ENCODE measurements at regions not wholly inside any gene's neighbourhood (a gene's known extent, or its start where the extent isn't known, plus 50 kb on each side); places are given as distances from the start of the nearest gene placed in this dataset.
"Not testable (repeated sequence)": the region's sequence is repeated elsewhere in the genome, so short reads cannot be mapped to it uniquely, and the experiment has no call there.

DNA sequence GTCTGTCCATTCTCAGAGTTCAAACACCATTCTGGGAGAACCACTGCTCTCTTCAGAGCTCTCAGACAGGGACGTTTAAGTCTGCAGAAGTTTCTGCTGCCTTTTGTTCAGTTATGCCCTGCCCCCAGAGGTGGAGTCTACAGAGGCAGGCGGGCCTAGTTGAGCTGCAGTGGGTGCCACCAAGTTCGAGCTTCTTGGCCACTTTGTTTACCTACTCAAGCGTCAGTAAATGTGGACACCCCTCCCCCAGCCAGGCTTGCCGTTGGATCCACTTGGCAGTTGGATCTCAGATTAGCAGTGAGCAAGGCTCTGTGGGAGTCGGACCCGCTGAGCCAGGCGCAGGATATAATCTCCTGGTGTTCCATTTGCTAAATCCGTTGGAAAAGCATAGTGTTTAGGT lies 601.5 kb downstream of the PKHD1 start:
- H3K27ac ChIP-seq; H3K4me1 ChIP-seq; H3K4me3 ChIP-seq; H3K36me3 ChIP-seq; H3K27me3 ChIP-seq; H3K9me3 ChIP-seq (replicated peaks); DNase-seq: not testable (repeated sequence)

DNA sequence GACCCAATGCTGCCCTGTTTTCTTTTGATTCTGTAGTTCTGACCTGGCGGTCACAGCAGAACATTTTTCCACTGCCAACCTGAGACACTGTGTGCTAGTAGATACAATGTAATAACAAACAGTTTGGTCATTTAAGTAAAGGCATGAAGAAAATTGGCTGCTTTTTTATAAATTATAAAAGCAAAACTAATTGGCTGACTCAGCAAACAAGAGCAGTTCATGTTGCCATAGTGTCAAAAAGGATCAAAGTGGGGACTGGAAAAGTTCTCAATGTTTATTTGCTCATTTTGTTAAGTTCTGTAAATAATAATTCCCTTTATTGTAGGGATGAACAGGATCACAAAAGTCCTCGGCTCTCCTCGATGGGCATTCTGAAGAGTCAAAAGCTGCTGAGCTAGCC lies 599.5 kb downstream of the PKHD1 start:
- no peak for DNase-seq
- Histone ChIP-seq H3K27me3 (no peaks in the 10 kb centered on the region), H3K36me3 (no peaks in the 10 kb centered on the region), H3K4me3 (no peak overlapping the region), H3K9me3 (replicated peaks) (no peaks in the 10 kb centered on the region; the same call in 1 of the 2 replicates), H3K27ac (no peak overlapping the region), H3K4me1 (no peaks in the 10 kb centered on the region)

DNA sequence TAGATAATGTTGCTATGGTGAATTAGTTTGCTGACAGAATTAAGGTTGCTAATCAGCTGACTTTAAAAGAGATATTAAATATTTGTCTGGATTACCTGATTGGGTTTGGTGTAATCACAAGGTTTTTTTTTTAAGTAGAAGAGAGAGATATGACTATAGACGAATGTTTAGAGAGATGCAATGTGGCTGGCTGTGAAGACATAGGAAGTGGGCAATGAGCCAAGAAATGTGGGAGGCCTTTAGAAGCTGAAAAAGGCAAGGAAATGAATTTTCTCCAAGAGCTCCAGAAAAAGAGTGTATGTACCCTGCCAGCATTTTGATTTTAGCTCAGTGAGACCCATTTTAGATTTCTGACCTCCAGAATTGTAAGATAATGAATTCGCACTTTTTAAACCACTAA lies 598.3 kb downstream of the PKHD1 start:
- H3K4me3 ChIP-seq, result no peak overlapping the region
- no peaks in the 10 kb centered on the region; the same call in 1 of the 2 replicates for H3K9me3 ChIP-seq (replicated peaks)
- no peaks in the 10 kb centered on the region for H3K36me3 ChIP-seq
- DNase-seq, result peak; percentile 5 to 54
- H3K27ac ChIP-seq, result no peak overlapping the region
- H3K27me3 ChIP-seq, result no peaks in the 10 kb centered on the region
- H3K4me1 ChIP-seq, result no peaks in the 10 kb centered on the region

DNA sequence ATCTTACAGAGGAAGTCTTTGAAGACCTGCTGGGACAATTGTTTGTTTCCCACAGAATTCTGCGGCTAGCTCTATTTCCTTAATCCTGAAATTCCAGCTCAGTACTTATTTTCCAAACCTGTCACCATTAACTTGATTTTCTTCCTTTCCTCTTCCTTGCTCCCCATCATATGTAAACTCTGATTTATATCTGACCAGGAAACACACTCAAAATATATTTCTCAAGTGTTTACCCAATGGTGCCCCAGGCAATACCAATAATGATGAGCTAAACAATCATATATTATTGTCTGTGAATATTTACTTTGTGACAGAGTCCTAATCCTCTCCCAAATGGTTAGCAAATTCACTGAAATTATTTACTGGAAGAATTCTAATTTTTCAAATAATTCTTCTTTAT lies 597.3 kb downstream of the PKHD1 start:
- no peak overlapping the region for H3K27ac ChIP-seq
- no peaks in the 10 kb centered on the region; the same call in 1 of the 2 replicates for H3K9me3 ChIP-seq (replicated peaks)
- DNase-seq, result no peak
- H3K36me3 ChIP-seq, result no peaks in the 10 kb centered on the region
- no peaks in the 10 kb centered on the region for H3K4me1 ChIP-seq
- no peaks in the 10 kb centered on the region for H3K27me3 ChIP-seq
- no peak overlapping the region for H3K4me3 ChIP-seq

DNA sequence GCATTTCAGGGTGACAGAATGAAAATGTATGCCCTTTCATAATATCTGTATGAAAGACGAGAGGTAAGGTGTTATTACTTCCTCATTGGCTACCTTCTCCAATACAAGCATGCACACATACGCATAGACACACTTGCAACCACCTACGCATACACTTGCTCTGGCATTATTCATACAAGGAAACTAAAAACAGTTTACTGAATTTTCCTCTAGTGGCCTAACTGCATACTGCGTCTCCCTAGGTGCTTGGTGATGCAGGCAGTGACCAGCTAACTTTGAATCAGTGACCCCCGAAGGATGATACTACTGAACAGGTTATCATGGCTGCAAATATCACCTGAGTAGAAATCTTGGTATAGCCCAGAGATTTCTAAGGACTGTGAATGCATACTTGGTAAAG lies 593.1 kb downstream of the PKHD1 start:
- no peaks in the 10 kb centered on the region for H3K27me3 ChIP-seq

DNA sequence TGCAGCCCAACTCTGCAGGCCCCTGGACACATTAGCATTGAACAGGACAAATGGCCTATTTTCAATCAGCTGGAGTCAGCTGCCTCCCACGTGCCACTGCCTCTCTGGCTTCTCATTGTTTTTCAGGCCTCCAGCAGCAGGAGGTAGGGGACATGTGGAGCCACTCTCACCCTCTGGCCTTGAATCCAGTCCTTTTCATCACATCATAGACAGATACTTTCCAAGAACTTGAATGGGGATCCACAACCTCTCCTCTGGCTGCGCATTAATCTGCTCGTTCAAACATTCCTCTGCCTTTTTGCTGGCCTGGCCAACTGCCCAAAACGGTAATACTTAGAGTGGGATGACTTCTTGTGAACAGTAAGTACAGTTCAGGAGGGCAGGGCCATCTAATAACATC lies 592.3 kb downstream of the PKHD1 start:
- DNase-seq, result no peak
- no peaks in the 10 kb centered on the region for H3K27me3 ChIP-seq
- no peaks in the 10 kb centered on the region for H3K9me3 ChIP-seq (replicated peaks)
- no peak overlapping the region for H3K4me3 ChIP-seq
- H3K36me3 ChIP-seq, result no peaks in the 10 kb centered on the region
- H3K27ac ChIP-seq, result no peak overlapping the region
- no peaks in the 10 kb centered on the region for H3K4me1 ChIP-seq

More for the DNA sequence above, 593.1 kb downstream of the PKHD1 start:
- H3K9me3 ChIP-seq (replicated peaks), result no peaks in the 10 kb centered on the region; the same call in 1 of the 2 replicates
- no peak for DNase-seq
- H3K4me3 ChIP-seq, result no peak overlapping the region
- no peak overlapping the region for H3K27ac ChIP-seq
- H3K4me1 ChIP-seq, result no peaks in the 10 kb centered on the region
- no peaks in the 10 kb centered on the region for H3K36me3 ChIP-seq

DNA sequence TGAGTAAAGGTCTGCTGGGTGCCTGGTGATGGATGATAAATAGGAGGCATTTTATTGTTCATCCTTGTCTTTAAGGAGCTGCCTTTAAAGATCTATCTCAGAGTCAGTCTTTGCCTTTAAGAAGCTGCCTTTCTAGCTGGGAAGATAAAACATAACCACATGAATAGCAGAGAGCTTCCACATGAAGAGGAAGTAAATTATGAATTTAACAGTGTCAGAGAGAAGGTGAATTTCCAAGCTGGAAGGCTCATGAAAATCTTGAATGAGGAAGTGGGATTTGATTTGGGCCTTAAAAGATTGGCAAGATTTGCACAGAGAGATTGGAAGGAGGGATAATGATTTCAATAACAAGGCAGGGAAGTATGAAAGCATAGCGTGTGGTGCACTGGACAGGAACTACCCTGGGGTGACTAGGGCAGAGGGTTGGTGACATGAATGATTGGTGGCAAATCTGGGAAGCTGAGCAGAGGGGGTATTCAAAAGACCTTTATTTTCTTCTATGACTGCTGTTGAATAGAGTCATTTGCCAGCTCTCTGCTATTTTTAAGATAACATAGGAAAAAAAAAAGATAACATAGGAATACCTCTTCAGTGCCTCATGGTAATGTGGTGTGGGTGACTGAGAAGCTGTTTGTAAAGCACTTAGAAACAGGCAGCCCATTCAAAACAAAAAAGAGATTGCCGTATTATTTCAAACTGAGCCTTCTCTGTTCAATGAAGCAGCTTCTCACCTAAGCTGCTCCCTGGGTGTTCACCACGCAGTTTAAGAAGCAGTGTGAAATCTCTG lies 591.6 kb downstream of the PKHD1 start:
- Histone ChIP-seq H3K4me1 (no peaks in the 10 kb centered on the region), H3K9me3 (replicated peaks) (no peaks in the 10 kb centered on the region), H3K27me3 (no peaks in the 10 kb centered on the region), H3K36me3 (no peaks in the 10 kb centered on the region), H3K27ac (no peak overlapping the region), H3K4me3 (no peak overlapping the region)
- DNase-seq, result no peak

DNA sequence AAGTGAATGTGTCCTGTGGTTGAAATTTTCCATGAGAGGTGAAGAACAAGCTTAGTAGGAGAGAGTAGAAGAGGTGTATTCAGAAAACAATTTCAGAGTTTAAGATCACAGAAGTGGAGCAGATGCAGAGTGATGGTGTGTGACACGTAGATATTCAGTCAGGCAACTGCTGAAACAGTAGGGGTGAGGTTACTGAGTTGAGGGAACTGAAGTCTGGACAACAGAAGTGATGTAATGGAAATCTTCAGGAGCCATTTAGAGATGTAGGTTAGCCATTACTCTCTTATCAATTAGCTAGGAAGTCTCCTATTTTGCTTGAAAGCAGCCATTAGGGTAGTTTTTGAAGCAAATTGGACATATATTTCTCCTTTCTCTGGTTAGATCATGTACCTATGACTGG lies 584.4 kb downstream of the PKHD1 start:
- Histone ChIP-seq H3K27ac (no peak overlapping the region), H3K27me3 (no peaks in the 10 kb centered on the region), H3K4me1 (no peaks in the 10 kb centered on the region), H3K36me3 (no peaks in the 10 kb centered on the region), H3K4me3 (no peak overlapping the region), H3K9me3 (replicated peaks) (no peaks in the 10 kb centered on the region)
- no peak for DNase-seq

DNA sequence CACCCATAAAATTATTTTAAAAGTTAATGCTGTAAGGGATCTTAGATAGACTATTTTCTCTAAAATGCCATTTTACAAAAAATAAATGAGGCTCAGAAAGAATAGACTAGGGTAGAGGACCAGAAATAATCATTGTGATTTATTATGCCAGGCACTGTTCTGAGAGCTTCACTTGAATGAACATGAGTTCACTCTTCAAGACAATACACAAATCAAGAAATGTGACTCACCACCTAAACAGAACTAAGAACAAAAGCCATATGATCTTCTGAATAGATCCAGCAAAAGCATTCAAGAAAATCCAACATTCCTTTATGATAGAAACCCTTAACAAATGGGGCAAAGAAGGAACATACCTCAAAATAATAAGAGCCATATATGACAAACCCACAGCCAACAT lies 582.0 kb downstream of the PKHD1 start:
- DNase-seq, result no peak
- H3K9me3 ChIP-seq (replicated peaks), result no peaks in the 10 kb centered on the region
- H3K4me3 ChIP-seq, result no peak overlapping the region
- no peaks in the 10 kb centered on the region for H3K27me3 ChIP-seq
- H3K36me3 ChIP-seq, result no peaks in the 10 kb centered on the region
- H3K27ac ChIP-seq, result no peak overlapping the region
- H3K4me1 ChIP-seq, result no peaks in the 10 kb centered on the region

DNA sequence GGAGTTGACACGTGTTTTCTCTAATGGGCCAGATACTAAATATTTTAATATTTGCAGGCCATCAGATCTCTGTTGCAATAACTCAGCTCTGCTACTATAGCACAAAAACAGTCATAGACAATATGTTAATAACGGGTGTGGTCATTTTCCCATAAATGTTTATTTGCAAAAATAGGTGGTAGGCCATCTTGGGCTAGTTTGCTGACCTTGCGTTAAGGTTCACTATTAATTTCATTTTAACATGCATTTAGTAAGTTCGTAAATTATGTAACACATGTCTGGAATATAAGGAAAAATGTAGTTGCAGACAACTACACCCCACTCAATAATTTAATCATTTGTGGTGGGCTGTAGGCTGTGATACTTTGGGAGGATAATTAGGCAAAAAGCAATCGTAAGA lies 577.8 kb downstream of the PKHD1 start:
- DNase-seq, result no peak
- H3K4me1 ChIP-seq, result peaks cover 25% of the 10 kb centered on the region
- no peaks in the 10 kb centered on the region for H3K9me3 ChIP-seq (replicated peaks)
- no peak overlapping the region for H3K4me3 ChIP-seq
- H3K36me3 ChIP-seq, result no peaks in the 10 kb centered on the region
- no peaks in the 10 kb centered on the region for H3K27me3 ChIP-seq
- H3K27ac ChIP-seq, result no peak overlapping the region

DNA sequence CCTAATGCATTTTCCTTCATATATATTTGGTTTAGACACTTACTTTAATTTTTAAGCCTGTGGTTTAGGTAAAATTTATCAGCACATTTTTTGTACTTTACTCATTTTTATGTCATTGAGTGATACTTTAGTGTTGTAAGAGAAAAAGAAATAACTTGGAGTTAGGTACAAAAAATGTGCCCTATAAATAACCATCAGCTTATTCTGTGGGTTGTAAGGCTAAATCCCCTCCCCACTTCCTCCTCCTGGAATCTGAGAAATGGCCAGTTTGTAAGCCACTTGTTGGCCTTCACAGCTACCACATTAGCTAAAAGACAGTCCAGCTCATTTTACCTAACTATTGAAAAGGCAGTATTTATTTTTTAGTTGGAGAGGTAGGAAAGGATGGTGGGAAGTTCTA lies 576.3 kb downstream of the PKHD1 start:
- Histone ChIP-seq H3K9me3 (replicated peaks) (no peaks in the 10 kb centered on the region), H3K27ac (peak overlapping the region; percentile 14), H3K27me3 (no peaks in the 10 kb centered on the region), H3K4me1 (peaks cover 39% of the 10 kb centered on the region), H3K36me3 (no peaks in the 10 kb centered on the region), H3K4me3 (no peak overlapping the region)
- peak in 1 of 2 experiments; percentile 20 for DNase-seq

DNA sequence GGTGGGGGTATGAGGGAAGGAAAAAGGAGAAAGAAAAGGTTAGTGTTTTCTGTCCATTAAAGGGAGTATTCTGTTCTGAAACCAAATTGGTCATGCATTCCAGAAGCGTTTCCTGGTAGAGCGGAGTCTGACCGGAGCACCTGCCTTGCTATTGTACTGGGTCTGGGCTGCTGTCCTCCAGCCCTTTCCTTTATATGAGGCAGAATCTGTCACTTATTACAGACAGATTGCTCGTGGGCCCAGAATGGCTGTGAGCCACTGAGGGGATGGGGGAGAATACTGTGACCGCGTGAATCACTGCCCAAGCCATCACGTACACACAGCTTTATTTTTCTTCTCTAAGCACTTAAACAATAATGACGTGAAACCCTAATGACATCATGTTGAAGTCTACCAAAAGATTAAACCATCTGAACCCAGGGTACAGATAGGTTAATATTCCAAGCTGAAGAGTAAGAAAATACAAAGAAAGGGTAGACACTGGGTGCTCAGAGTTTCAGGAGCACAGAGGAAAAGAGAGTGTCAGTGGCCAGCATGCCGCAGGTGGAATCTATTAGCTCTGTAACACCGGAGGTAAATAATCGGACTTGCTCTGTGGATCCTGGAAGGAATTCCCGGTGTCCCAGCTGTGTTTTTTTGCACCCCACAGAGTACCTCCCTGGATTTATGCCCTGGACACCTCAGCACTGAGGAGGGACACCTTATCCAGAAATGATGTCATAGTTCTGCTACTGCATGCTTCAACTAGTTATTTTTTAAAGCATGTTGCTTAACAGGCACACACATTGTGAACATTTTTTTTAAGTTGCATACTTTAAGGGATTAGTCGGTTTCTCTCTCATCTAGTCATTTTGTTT lies 573.3 kb downstream of the PKHD1 start:
- DNase-seq, result peak; percentile 86 to 93
- peaks cover 2% of the 10 kb centered on the region; the same call in 1 of the 2 replicates for H3K9me3 ChIP-seq (replicated peaks)
- peak overlapping the region; percentile 95 for H3K27ac ChIP-seq
- peak overlapping the region; percentile 21 for H3K4me3 ChIP-seq
- no peaks in the 10 kb centered on the region for H3K36me3 ChIP-seq
- peaks cover 39% of the 10 kb centered on the region for H3K4me1 ChIP-seq
- no peaks in the 10 kb centered on the region for H3K27me3 ChIP-seq

DNA sequence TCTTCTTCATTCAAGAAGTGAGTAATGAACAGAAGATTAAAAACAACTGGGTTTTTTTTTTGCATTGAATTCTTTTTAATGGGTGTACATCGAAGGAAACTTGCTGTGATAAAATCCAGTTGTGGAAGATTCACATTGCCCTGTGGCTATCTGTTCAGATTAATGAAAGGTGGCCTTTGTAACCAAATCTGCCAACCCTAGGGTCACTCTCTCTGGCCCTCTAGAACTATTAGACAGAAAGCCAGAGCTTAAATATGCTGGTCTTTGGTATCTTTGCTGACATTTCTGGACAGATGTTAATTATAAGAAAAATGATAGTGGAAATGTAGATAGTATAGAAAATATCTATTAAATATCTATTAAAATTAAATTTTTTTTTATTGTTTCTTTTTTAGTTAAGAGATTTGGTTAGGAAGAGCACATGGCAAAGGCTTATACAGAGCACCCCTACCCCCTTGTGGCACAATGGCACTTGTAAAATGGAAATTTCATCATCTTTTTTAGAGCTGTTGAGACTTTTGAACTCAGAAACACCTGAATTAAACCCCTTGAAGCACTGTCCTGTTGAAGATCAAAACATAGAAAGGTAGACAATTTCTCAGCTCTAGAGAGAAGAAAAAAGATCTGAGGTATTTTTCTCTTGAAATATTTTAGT lies 572.5 kb downstream of the PKHD1 start:
- H3K4me1 ChIP-seq, result peaks cover 39% of the 10 kb centered on the region
- H3K36me3 ChIP-seq, result no peaks in the 10 kb centered on the region
- peak overlapping the region; percentile 95 for H3K27ac ChIP-seq
- peaks cover 2% of the 10 kb centered on the region; the same call in 1 of the 2 replicates for H3K9me3 ChIP-seq (replicated peaks)
- H3K4me3 ChIP-seq, result peak overlapping the region; percentile 21; the same call in 1 of the 2 replicates
- no peaks in the 10 kb centered on the region for H3K27me3 ChIP-seq
- DNase-seq, result peak; percentile 19 to 68

DNA sequence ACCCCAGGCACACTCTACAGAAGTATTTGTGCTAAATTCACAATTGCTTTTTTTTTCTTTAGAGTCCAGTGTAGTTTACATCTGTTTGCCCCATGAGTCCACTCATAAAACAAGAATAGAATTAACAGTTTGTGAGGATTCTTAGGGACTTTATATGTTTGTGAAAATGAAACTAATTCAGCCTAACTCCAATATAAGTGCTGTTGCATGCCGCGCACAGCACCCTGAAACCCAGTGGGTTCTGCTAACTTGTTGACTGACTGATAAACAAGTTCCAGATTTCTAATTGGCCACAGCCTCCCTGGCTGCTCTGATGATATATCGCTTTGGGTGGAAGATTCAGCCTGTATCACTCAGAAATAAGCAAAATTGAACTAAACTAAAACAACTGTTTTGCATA lies 561.4 kb downstream of the PKHD1 start:
- Histone ChIP-seq H3K27me3 (no peaks in the 10 kb centered on the region), H3K9me3 (replicated peaks) (no peaks in the 10 kb centered on the region), H3K27ac (no peak overlapping the region), H3K4me3 (no peak overlapping the region), H3K36me3 (no peaks in the 10 kb centered on the region), H3K4me1 (no peaks in the 10 kb centered on the region)
- no peak for DNase-seq

DNA sequence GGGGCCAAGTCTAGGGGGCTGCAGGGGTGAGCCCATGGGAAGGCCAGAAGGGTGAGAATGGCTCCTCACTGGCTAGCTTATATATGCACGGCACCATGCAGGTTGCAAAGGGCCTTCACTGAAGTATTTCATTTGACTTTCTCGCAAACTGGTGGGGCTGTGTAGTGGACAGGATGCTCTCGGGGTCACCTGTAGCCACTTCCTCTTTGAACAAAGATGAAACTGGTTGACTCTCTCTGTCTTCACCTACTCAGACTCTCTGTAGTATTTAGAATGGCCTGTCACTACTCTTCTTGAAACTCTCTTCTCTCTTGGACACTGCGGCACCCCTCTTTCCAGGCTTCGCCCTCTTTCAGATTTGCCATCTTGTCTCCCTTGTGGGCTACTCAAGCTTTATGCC lies 560.5 kb downstream of the PKHD1 start:
- Histone ChIP-seq H3K27me3 (no peaks in the 10 kb centered on the region), H3K36me3 (no peaks in the 10 kb centered on the region), H3K4me3 (no peak overlapping the region), H3K4me1 (no peaks in the 10 kb centered on the region), H3K9me3 (replicated peaks) (no peaks in the 10 kb centered on the region), H3K27ac (no peak overlapping the region)
- no peak for DNase-seq
